ENCODE measurements at regions not wholly inside any gene's neighbourhood (a gene's known extent, or its start where the extent isn't known, plus 50 kb on each side); places are given as distances from the start of the nearest gene placed in this dataset.

DNA sequence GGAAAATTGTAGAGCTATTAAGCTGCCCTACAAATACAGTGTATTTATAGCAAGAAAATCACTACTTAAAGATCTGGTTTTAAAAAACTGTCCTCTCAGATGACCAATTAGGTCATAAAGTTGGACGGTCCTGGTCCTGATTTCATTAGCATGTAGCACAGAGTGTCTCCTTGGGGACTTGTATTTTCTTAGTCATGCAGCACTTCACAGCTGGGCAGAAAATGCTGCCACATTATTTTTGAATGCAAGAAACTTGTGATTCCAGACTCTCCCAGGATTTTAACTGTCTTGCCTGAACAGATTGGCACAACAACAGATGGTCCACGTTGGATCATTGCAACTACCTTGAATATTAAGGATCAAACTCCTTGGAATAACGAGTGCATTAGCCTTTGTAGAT is 348.1 kb upstream of the SGCD start:
- H3K27ac ChIP-seq = no peak overlapping the region
- no peaks in the 10 kb centered on the region for H3K27me3 ChIP-seq
- DNase-seq = no peak
- TF ChIP-seq, protein P1, sequence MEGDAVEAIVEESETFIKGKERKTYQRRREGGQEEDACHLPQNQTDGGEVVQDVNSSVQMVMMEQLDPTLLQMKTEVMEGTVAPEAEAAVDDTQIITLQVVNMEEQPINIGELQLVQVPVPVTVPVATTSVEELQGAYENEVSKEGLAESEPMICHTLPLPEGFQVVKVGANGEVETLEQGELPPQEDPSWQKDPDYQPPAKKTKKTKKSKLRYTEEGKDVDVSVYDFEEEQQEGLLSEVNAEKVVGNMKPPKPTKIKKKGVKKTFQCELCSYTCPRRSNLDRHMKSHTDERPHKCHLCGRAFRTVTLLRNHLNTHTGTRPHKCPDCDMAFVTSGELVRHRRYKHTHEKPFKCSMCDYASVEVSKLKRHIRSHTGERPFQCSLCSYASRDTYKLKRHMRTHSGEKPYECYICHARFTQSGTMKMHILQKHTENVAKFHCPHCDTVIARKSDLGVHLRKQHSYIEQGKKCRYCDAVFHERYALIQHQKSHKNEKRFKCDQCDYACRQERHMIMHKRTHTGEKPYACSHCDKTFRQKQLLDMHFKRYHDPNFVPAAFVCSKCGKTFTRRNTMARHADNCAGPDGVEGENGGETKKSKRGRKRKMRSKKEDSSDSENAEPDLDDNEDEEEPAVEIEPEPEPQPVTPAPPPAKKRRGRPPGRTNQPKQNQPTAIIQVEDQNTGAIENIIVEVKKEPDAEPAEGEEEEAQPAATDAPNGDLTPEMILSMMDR (IDR thresholded peaks at IDR 0.05) = no peak
- intact Hi-C loops (cut with DNase I) = no loop called here
- H3K9me3 ChIP-seq = no peaks in the 10 kb centered on the region
- no peaks in the 10 kb centered on the region for H3K36me3 ChIP-seq
- ATAC-seq = no peak
- H3K4me3 ChIP-seq = no peak overlapping the region
- no peaks in the 10 kb centered on the region for H3K4me1 ChIP-seq

DNA sequence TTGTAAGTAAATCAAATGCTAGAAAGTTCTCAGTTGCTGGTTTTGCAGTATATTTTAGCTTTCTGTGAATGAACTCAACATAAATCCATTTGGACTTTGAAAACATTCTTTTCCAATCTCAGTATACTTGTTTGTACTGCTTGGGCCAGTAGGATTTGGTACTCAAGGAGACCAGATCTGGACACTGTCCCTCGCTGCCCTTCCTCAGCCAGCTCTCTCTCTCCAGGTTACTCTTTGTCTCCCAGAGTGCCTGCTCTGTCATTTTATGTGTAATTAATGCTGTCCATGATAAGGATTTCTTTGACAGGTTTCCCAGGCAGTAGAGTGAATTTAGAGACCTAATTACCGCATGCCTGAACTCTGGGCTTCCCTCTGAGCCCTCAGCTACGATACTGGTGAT is 344.6 kb upstream of the SGCD start:
- Histone ChIP-seq H3K27me3 (no peaks in the 10 kb centered on the region), H3K27ac (no peak overlapping the region), H3K4me3 (no peak overlapping the region), H3K9me3 (no peaks in the 10 kb centered on the region), H3K36me3 (no peaks in the 10 kb centered on the region), H3K4me1 (no peaks in the 10 kb centered on the region)
- no peak for ATAC-seq
- DNase-seq = no peak
- intact Hi-C loops (cut with DNase I) = no loop called here
- TF ChIP-seq, protein P1 (IDR thresholded peaks at IDR 0.05) = no peak

DNA sequence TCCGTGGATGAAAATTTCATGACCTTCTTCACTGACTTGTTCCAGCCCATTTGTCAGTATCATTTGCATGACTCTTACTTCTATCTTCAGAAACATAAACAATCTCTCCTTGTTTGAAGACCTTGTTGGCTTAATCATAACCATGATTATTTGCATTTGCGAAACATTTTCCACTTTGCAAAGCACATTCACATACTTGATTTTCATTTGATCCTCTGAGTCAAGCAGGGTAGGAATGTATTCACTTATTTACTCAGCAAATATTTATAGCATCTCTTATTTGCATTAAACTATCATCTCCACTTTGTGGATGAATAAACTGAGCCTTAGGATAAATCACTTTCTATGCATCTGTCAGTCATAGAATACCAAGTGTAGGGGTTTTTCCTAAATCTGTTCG is 343.0 kb upstream of the SGCD start:
- no peaks in the 10 kb centered on the region for H3K9me3 ChIP-seq
- TF ChIP-seq, protein P1 (IDR thresholded peaks at IDR 0.05) = no peak
- DNase-seq (no peak), ATAC-seq (no peak)
- no peaks in the 10 kb centered on the region for H3K27me3 ChIP-seq
- intact Hi-C loops (cut with DNase I) = no loop called here
- H3K36me3 ChIP-seq = no peaks in the 10 kb centered on the region
- no peak overlapping the region for H3K4me3 ChIP-seq
- H3K27ac ChIP-seq = no peak overlapping the region
- H3K4me1 ChIP-seq = no peaks in the 10 kb centered on the region

DNA sequence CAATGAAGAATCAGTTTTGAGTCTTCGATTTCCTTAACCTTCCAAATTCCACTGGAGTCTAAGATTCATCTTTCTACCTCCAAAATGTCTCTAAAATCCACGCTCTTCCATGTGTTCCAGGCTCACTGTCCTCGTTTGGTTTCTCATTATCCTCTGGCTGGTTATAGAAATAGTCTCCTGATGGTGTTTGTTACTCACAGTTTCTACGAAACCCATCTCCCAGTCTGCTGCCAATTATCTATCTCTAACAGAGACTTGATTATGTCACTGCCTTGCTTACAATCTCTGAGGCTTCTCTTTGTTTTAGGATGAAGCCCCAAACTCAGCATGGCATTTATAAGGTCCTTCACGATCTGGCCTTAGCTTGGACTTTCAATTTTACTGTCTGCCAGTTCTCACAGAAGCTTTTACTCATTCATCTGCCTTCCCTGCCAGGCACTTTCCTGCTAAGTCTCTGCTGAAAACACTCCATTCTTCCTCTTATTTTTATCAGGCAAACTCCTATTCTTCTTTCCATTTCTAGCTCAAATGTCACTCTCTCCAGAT is 339.6 kb upstream of the SGCD start:
- DNase-seq (no peak), ATAC-seq (no peak)
- H3K4me1 ChIP-seq = no peaks in the 10 kb centered on the region
- intact Hi-C loops (cut with DNase I) = no loop called here
- no peak overlapping the region for H3K27ac ChIP-seq
- H3K27me3 ChIP-seq = no peaks in the 10 kb centered on the region
- TF ChIP-seq, protein P1 (IDR thresholded peaks at IDR 0.05) = no peak
- H3K4me3 ChIP-seq = no peak overlapping the region
- H3K36me3 ChIP-seq = no peaks in the 10 kb centered on the region
- no peaks in the 10 kb centered on the region for H3K9me3 ChIP-seq

DNA sequence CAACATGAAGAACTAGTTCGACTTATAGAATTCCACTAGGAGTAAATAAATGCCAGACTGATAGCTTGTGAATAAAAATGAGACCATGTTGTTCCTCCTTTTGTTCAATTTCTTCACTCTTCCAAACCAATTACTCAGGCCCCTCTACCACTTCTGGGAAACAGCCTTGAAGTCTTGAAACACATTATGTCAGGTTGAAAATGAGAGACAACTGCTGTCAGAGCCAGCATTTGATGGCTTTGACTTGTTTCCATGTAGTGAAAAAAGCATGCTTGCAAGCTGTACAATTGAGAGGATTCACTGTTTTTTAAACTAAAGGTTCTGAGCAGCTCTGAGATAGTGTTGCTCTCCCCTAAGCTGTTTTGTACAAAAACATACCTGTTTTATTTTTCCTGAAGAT is 337.1 kb upstream of the SGCD start:
- no peak for ATAC-seq
- no peaks in the 10 kb centered on the region for H3K9me3 ChIP-seq
- intact Hi-C loops (cut with DNase I) = no loop called here
- no peaks in the 10 kb centered on the region for H3K27me3 ChIP-seq
- H3K4me1 ChIP-seq = no peaks in the 10 kb centered on the region
- DNase-seq = no peak
- TF ChIP-seq, protein P1 (IDR thresholded peaks at IDR 0.05) = no peak
- no peak overlapping the region for H3K27ac ChIP-seq
- no peak overlapping the region for H3K4me3 ChIP-seq
- H3K36me3 ChIP-seq = no peaks in the 10 kb centered on the region

DNA sequence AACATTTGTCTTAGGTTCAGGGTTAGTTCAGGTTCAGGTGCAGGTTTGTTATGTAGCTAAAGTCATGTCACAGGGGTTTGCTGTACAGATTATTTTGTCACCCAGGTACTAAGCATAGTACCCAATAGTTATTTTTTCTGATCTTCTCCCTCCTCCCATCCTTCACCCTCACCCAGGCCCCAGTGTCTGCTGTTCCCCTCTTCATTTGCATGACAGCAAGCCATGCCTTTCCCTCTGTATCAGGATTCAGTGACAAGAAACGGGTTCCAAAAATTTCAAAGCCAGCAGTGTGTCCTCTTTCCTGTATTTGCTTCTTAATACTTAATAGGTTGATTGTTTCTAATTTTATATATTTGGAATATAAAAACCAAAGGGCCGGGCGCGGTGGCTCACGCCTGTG is 330.8 kb upstream of the SGCD start:
- Histone ChIP-seq H3K36me3 (no peaks in the 10 kb centered on the region), H3K27ac (no peak overlapping the region), H3K27me3 (no peaks in the 10 kb centered on the region), H3K4me3 (no peak overlapping the region), H3K9me3 (no peaks in the 10 kb centered on the region), H3K4me1 (no peaks in the 10 kb centered on the region)
- intact Hi-C loops (cut with DNase I) = no loop called here
- no peak for DNase-seq
- no peak for ATAC-seq
- TF ChIP-seq, protein P1 (IDR thresholded peaks at IDR 0.05) = no peak
